B cell (primary cell): ENCODE measurements at regions not wholly inside any gene's neighbourhood (a gene's known extent, or its start where the extent isn't known, plus 50 kb on each side); places are given as distances from the start of the nearest gene placed in this dataset.

ENCODE experiments used
- CTCF ChIP-seq: fragments of 200-600 bp; IDR thresholded peaks from one replicate; pipeline ENCODE4 v1.8.0; 2022; ENCODE audit warnings: antibody characterized with exemption, mild to moderate bottlenecking
- EZH2 ChIP-seq: IDR thresholded peaks from 2 replicates; pipeline ENCODE4 v1.6.1; 2012; ENCODE audit warnings: borderline replicate concordance, low read depth, mild to moderate bottlenecking, moderate library complexity, low read length; ENCODE audit not compliant: insufficient read depth, poor library complexity, severe bottlenecking

GRCh38 chr15:81886591-81886990 is 159.2 kb downstream of the MEX3B start:
- no peak for TF ChIP-seq CTCF
- no peak for TF ChIP-seq EZH2
